IMR-90 (cell line): ENCODE measurements at regions not wholly inside any gene's neighbourhood (a gene's known extent, or its start where the extent isn't known, plus 50 kb on each side); places are given as distances from the start of the nearest gene placed in this dataset.

Experiments
- ATAC-seq: fragments of 200-7000 bp; cut with Tn5 transposase; 2 replicates; pipeline ENCODE4 v1.9.1; 2020; ENCODE audit warnings: low read depth, mild to moderate bottlenecking, moderate library complexity
- BruUV-seq: library from RNA; stranded (reverse); fragments of 400-500 nt; replicated peaks from 2 replicates; lab custom pipeline; 2021; lab: Mats Ljungman, UMichigan
- CTCF ChIA-PET: fragments of 300-600 bp; formaldehyde crosslinking; extraction: SDS; loops from one replicate; lab custom pipeline; 2021; ENCODE audit warnings: antibody characterized with exemption; lab: Yijun Ruan, JAX
- POLR2A ChIA-PET: fragments of 300-600 bp; sonication (Branson Sonifier 250); formaldehyde crosslinking; loops from one replicate; lab custom pipeline; 2022; ENCODE audit warnings: antibody characterized with exemption; ENCODE audit not compliant: unreplicated experiment; lab: Charles Lee
- DNase-seq: peaks from one replicate; pipeline ENCODE4 v3.0.0; 2013
- H2AFZ ChIP-seq: replicated peaks from 2 replicates; pipeline ENCODE3; 2013; ENCODE audit warnings: low read length, mild to moderate bottlenecking; ENCODE audit not compliant: poor library complexity
- H2AK5ac ChIP-seq: 2 replicates; pipeline ENCODE4 v1.6.1; 2013; ENCODE audit warnings: low read depth, low read length, inconsistent platforms
- H2AK9ac ChIP-seq: replicated peaks from 2 replicates; pipeline ENCODE3; 2013; ENCODE audit warnings: mild to moderate bottlenecking, low read depth, low read length, moderate library complexity; ENCODE audit not compliant: poor library complexity
- H2BK120ac ChIP-seq: 2 replicates; pipeline ENCODE4 v1.6.1; 2013; ENCODE audit warnings: low read depth, low read length, inconsistent platforms
- H2BK15ac ChIP-seq: 3 replicates; pipeline ENCODE4 v1.6.1; 2013; ENCODE audit warnings: low read depth, low read length, inconsistent platforms
- H2BK20ac ChIP-seq: 2 replicates; pipeline ENCODE4 v1.6.1; 2013; ENCODE audit warnings: low read depth, mild to moderate bottlenecking, inconsistent platforms, low read length, moderate library complexity
- H2BK5ac ChIP-seq: 2 replicates; pipeline ENCODE4 v1.6.1; 2013; ENCODE audit warnings: mild to moderate bottlenecking, low read depth, low read length, inconsistent platforms; ENCODE audit not compliant: poor library complexity, severe bottlenecking
- H3K14ac ChIP-seq: replicated peaks from 2 replicates; pipeline ENCODE4 v1.6.1; 2013; ENCODE audit warnings: low read depth, low read length, inconsistent platforms
- H3K18ac ChIP-seq: 2 replicates; pipeline ENCODE4 v1.6.1; 2013; ENCODE audit warnings: low read depth, low read length, control low read depth
- H3K23ac ChIP-seq: 2 replicates; pipeline ENCODE4 v1.6.1; 2013; ENCODE audit warnings: low read depth, low read length, inconsistent platforms
- H3K27ac ChIP-seq: 2 replicates; pipeline ENCODE4 v1.5.1; 2013; ENCODE audit warnings: mild to moderate bottlenecking, control low read depth, low read length; ENCODE audit not compliant: insufficient read depth
- H3K27me3 ChIP-seq: 2 replicates; pipeline ENCODE4 v1.6.1; 2013; ENCODE audit warnings: low read length; ENCODE audit not compliant: control insufficient read depth, insufficient read depth
- H3K36me3 ChIP-seq: 2 replicates; pipeline ENCODE4 v1.6.1; 2013; ENCODE audit warnings: low read length, mixed read lengths; ENCODE audit not compliant: control insufficient read depth, insufficient read depth
- H3K4ac ChIP-seq: 2 replicates; pipeline ENCODE4 v1.6.1; 2013; ENCODE audit warnings: low read depth, low read length, inconsistent platforms
- H3K4me1 ChIP-seq: 2 replicates; pipeline ENCODE4 v1.6.1; 2013; ENCODE audit warnings: low read length, mixed read lengths; ENCODE audit not compliant: control insufficient read depth, insufficient read depth
- H3K4me2 ChIP-seq: 2 replicates; pipeline ENCODE4 v1.6.1; 2013; ENCODE audit warnings: low read depth, mild to moderate bottlenecking, control low read depth, low read length, moderate library complexity
- H3K4me3 ChIP-seq: 2 replicates; pipeline ENCODE4 v1.5.1; 2013; ENCODE audit warnings: low read depth, mild to moderate bottlenecking, control low read depth, low read length, moderate library complexity; ENCODE audit not compliant: insufficient read depth
- H3K56ac ChIP-seq: 2 replicates; pipeline ENCODE4 v1.6.1; 2013; ENCODE audit warnings: low read length, inconsistent platforms; ENCODE audit not compliant: insufficient read depth; ENCODE audit errors: extremely low read depth
- H3K79me1 ChIP-seq, 2 experiments: 2 replicates each; pipeline ENCODE4 v1.6.1; 2013; ENCODE audit warnings: low read length in 2 of 2, inconsistent platforms in 1 of 2, low read depth in 1 of 2
- H3K9ac ChIP-seq: 2 replicates; pipeline ENCODE4 v1.6.1; 2013; ENCODE audit warnings: low read depth, low read length, control low read depth
- H3K9me1 ChIP-seq: 2 replicates; pipeline ENCODE4 v1.6.1; 2013; ENCODE audit warnings: low read length, inconsistent platforms; ENCODE audit not compliant: insufficient read depth
- H3K9me3 ChIP-seq: 2 replicates; pipeline ENCODE4 v1.6.1; 2013; ENCODE audit warnings: low read length; ENCODE audit not compliant: control insufficient read depth, insufficient read depth
- H4K20me1 ChIP-seq: 2 replicates; pipeline ENCODE4 v1.6.1; 2013; ENCODE audit warnings: low read length, inconsistent platforms; ENCODE audit not compliant: insufficient read depth
- H4K5ac ChIP-seq: 2 replicates; pipeline ENCODE4 v1.6.1; 2013; ENCODE audit warnings: mild to moderate bottlenecking, low read depth, low read length, control low read depth
- H4K8ac ChIP-seq, 2 experiments: 2 replicates each; pipeline ENCODE4 v1.6.1; 2013; ENCODE audit warnings: low read depth in 2 of 2, low read length in 2 of 2, control low read depth in 1 of 2, inconsistent platforms in 1 of 2
- H4K91ac ChIP-seq: 2 replicates; pipeline ENCODE4 v1.6.1; 2013; ENCODE audit warnings: low read depth, low read length, inconsistent platforms; ENCODE audit not compliant: insufficient read depth
- CTCF ChIP-seq: conservative IDR thresholded peaks from 2 replicates; pipeline ENCODE4 v1.5.1; 2012; ENCODE audit warnings: mild to moderate bottlenecking, low read depth, low read length, improper control_type of control experiment
- ELK1 ChIP-seq: fragments of 150-350 bp; IDR thresholded peaks from 2 replicates; pipeline ENCODE4 v1.6.1; 2016; ENCODE audit warnings: low read depth, mild to moderate bottlenecking, low read length, moderate library complexity, borderline replicate concordance
- MXI1 ChIP-seq: IDR thresholded peaks from 2 replicates; pipeline ENCODE4 v1.6.1; 2012; ENCODE audit warnings: low read depth, mild to moderate bottlenecking, low read length, moderate library complexity, borderline replicate concordance
- NFE2L2 ChIP-seq: fragments of 150-350 bp; IDR thresholded peaks from 2 replicates; pipeline ENCODE4 v1.6.1; 2016; ENCODE audit warnings: low read depth, mild to moderate bottlenecking, low read length
- RCOR1 ChIP-seq: IDR thresholded peaks from 2 replicates; pipeline ENCODE4 v1.6.1; 2012; ENCODE audit warnings: mild to moderate bottlenecking, low read length, improper control_type of control experiment; ENCODE audit not compliant: insufficient replicate concordance
- WGBS, 2 experiments: methylation state at CpG; one replicate each; pipeline versions ENCODE4 v1.1.5 to v1.1.7; 2013; ENCODE audit warnings: missing lambda C conversion rate in 2 of 2; ENCODE audit not compliant: insufficient read length in 1 of 2; ENCODE audit errors: extremely low coverage in 2 of 2; 5-methylcytosine and 5-hydroxymethylcytosine counted together
- dilution Hi-C: fragments of 300-500 bp; cut with HindIII; formaldehyde crosslinking; loops from one replicate; pipeline ENCODE4 v1.14.3; 2018; ENCODE audit warnings: low sequenced_read_pairs; ENCODE audit not compliant: unreplicated experiment
- in situ Hi-C: fragments of 300-500 bp; cut with MboI; formaldehyde crosslinking; loops from 3 replicates; pipeline ENCODE4 v1.14.3; 2019; ENCODE audit warnings: low sequenced_read_pairs, inconsistent platforms, mixed read lengths
- intact Hi-C: fragments of 100-400 bp; cut with micrococcal nuclease; formaldehyde crosslinking; loops from 2 replicates; pipeline ENCODE4 v1.10.0; 2022

GRCh38 chr14:101627915-101628262, 66.6 kb downstream of the DIO3 start:
- intact Hi-C loops (loop anchor here (1.0 to 5.0 kb wide), 3 partner anchors 391 to 1211 kb away; no protein-coding TSS in a partner anchor), in situ Hi-C loops (loop anchor here (10.0 kb wide), 1 partner anchor 1243 kb away; no protein-coding TSS in a partner anchor), dilution Hi-C loops (no loop called here)
- CTCF ChIA-PET, result no interaction called here
- Histone ChIP-seq H2AK9ac (no peak overlapping the region), H3K27ac (no peak overlapping the region), H3K36me3 (no peaks in the 10 kb centered on the region), H4K91ac (no peak overlapping the region), H2AFZ (no peak overlapping the region), H3K18ac (no peak overlapping the region), H3K56ac (no peak overlapping the region), H3K27me3 (peaks cover 14% of the 10 kb centered on the region; the same call in 1 of the 2 replicates), H2BK5ac (no peak overlapping the region), H4K20me1 (no peaks in the 10 kb centered on the region), H3K4me2 (no peak overlapping the region), H3K4me3 (no peak overlapping the region), H3K9me1 (no peaks in the 10 kb centered on the region), H3K9ac (no peak overlapping the region), H2AK5ac (no peak overlapping the region), H3K23ac (no peak overlapping the region), H3K4ac (no peak overlapping the region), H2BK120ac (no peak overlapping the region), H4K5ac (no peak overlapping the region), H3K14ac (no peak overlapping the region), H3K79me1 (no peaks in the 10 kb centered on the region), H3K4me1 (no peaks in the 10 kb centered on the region), H2BK15ac (no peak overlapping the region), H3K9me3 (no peaks in the 10 kb centered on the region), H4K8ac (no peak overlapping the region), H2BK20ac (no peak overlapping the region)
- no peak for TF ChIP-seq CTCF
- no peak for TF ChIP-seq NFE2L2
- TF ChIP-seq ELK1, result no peak
- TF ChIP-seq MXI1, result no peak
- no peak for TF ChIP-seq RCOR1
- WGBS, 2 experiments, result 60% methylated on average over 5 of the region's 16 CpGs; no CpG with 5 or more reads in 1 of the 2 experiments
- no peak for DNase-seq
- ATAC-seq, result no peak
- POLR2A ChIA-PET, result no interaction called here
- BruUV-seq, result no TSS peak
